ENCODE measurements at regions not wholly inside any gene's neighbourhood (a gene's known extent, or its start where the extent isn't known, plus 50 kb on each side); places are given as distances from the start of the nearest gene placed in this dataset.

DNA sequence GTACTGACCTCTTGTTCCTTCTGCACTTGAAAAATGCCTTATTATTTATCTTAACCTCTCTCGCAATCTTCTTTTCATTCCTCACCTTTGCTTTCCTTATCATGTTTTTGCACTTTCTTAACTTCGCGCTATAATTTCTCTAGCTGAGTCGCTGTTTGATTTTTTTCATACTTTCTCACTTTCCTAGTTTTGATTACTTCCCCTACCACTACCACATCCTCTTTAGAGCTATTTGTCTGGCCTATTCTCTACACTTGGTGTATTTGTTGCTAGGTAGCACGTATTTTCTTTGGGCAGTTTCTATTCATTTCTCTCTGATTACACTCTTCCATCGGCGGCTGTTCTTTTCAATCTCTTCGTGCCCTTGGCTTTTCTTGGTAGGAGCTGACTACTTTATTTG, 611.8 kb downstream of the BNC2 start:
- Histone ChIP-seq H3K9me3 (replicated peaks; ENCODE audit: low read length) (no peaks in the 10 kb centered on the region), H3K4me3 (ENCODE audit: low read length) (no peak overlapping the region), H3K27me3 (ENCODE audit: control insufficient read depth, insufficient read depth, low read length) (no peaks in the 10 kb centered on the region), H3K9ac (ENCODE audit: low read depth, low read length) (no peak overlapping the region), H3K36me3 (ENCODE audit: insufficient read depth, low read length) (no peaks in the 10 kb centered on the region), H3K4me2 (ENCODE audit: low read length) (no peak overlapping the region), H3K4me1 (ENCODE audit: control insufficient read depth, insufficient read depth, low read length) (peaks cover 7% of the 10 kb centered on the region)

DNA sequence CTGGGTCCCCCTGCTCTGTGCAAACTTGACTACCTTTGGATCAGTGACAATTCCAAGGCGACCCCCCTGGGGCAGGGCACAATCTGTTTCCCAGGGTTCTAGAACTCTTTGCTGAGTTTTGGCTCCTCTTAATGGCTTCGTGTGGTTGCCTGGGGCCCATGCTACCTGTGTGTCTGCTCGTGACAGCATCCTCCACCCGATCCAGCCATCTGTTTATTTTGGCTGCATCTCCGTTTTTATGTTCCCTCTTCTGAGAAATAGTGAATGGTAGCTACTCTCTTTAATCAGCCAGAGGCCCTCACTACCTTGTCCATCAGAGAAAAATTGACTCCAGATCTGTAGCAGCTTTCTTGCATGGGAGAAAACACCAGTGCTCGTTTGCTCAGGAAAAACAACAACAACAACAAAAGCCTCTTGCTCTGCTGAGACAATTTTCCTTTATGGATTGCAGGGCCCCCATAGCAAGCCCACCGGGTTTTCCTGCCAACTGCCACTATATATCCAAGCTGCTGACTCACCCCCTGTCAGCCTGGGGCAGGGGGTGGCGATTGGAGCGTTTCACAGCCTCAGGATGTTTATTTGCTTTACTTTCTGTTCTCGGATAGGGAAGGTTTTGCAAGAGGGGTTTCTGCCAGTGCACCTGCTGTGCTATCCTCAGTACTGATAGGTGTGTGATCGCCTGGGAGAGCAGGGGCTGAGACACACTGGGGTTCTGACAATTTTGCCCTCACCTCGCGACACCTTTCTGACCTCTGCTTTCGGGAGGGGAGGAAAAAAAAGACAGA, 607.8 kb downstream of the BNC2 start:
- H3K4me2 ChIP-seq (ENCODE audit: low read length): peak overlapping the region; percentile 30
- H3K9me3 ChIP-seq (replicated peaks; ENCODE audit: low read length): no peaks in the 10 kb centered on the region
- no peak overlapping the region for H3K9ac ChIP-seq (ENCODE audit: low read depth, low read length)
- H3K27me3 ChIP-seq (ENCODE audit: control insufficient read depth, insufficient read depth, low read length): no peaks in the 10 kb centered on the region
- peaks cover 13% of the 10 kb centered on the region for H3K4me1 ChIP-seq (ENCODE audit: control insufficient read depth, insufficient read depth, low read length)
- H3K36me3 ChIP-seq (ENCODE audit: insufficient read depth, low read length): no peaks in the 10 kb centered on the region
- no peak overlapping the region for H3K4me3 ChIP-seq (ENCODE audit: low read length)

DNA sequence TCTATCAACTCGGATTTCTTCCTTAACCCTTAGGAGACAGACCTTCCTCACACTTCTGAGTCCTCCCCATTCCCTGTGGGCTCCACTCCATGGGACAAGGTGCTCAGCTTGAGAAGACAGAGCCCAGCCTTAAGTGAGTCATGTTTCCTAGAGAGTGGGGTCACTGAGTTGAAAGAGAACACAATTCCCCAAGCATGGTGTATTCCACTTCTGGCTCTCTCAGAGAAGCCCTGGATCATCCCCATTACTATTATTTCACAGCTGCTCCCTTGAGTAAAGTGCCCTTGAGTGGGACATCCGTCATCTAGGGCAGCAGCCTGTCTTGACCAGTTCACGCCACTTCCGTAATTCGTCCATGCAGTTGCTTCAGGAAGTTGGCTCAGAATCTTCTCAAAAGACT, 604.8 kb downstream of the BNC2 start:
- Histone ChIP-seq H3K4me2 (ENCODE audit: low read length) (no peak overlapping the region), H3K36me3 (ENCODE audit: insufficient read depth, low read length) (no peaks in the 10 kb centered on the region), H3K9me3 (replicated peaks; ENCODE audit: low read length) (no peaks in the 10 kb centered on the region), H3K4me1 (ENCODE audit: control insufficient read depth, insufficient read depth, low read length) (peaks cover 20% of the 10 kb centered on the region), H3K27me3 (ENCODE audit: control insufficient read depth, insufficient read depth, low read length) (no peaks in the 10 kb centered on the region), H3K4me3 (ENCODE audit: low read length) (no peak overlapping the region), H3K9ac (ENCODE audit: low read depth, low read length) (no peak overlapping the region)

DNA sequence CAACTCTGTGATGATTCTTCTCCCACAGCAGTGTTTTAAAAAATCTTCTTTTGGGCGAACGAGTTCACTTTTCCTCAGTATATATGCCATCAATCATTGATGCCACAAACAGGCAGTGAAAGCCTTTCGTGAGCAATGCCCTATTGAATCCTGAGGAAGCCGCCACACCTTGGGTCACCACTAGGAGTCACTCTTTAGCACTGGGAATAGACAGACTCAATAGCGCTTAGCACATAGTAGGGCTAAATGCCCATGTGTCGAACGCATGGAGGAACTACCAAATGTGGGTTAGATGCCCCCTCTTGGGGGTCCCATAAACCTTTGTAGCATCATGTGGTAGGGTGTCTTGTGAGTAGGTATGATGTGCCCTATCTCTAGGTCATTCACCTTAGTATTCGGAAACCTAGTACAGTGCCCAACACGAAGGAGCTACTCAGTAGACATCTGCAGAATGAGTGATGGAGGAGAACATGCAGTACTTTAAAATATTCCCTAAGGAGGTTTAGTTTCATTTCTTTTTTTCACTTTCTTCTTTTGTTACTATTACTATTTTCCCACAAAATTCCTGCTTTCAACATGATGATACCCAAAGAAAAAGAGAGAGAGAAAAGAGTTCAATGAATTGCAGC, 603.7 kb downstream of the BNC2 start:
- Histone ChIP-seq H3K4me2 (ENCODE audit: low read length) (peak overlapping the region; percentile 49), H3K27me3 (ENCODE audit: control insufficient read depth, insufficient read depth, low read length) (no peaks in the 10 kb centered on the region), H3K4me3 (ENCODE audit: low read length) (no peak overlapping the region), H3K9ac (ENCODE audit: low read depth, low read length) (no peak overlapping the region), H3K4me1 (ENCODE audit: control insufficient read depth, insufficient read depth, low read length) (peaks cover 20% of the 10 kb centered on the region), H3K9me3 (replicated peaks; ENCODE audit: low read length) (no peaks in the 10 kb centered on the region), H3K36me3 (ENCODE audit: insufficient read depth, low read length) (no peaks in the 10 kb centered on the region)

DNA sequence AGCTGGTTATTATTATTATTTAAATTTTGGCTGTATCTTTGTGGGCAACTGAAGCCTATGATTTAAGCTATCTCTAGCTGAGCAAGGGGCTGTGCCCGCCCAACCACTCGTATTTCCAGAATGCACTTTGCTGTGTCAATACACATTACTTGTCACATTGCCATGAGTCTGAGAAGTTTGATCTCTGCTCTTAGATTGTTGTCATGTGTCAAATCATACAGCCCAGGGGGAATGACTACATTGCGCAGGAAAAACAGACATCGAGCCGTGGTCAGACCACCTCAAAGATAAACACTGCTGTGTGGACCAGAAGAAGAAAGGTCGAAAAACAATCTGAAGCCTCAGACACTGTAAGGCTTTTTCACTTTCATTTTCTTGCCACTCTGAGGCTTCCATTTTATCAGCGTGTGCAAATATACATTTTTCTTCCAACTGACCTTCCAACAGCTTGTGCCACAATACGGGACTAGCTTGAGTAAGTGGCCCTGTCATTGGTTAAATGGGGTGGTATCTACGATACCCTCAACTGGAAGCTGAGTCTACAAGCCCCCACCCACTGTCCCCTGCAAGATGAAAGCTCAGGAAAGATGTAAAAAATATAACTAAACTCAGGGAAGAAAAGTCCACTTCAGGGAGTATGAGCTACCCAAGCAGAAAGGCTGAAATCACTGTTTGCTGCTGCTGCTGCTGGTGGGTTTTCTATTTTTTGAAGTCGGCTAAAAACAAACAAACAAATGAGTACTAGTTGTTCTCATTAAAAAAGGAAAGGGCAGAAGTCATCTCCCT, 603.0 kb downstream of the BNC2 start:
- Histone ChIP-seq H3K27me3 (ENCODE audit: control insufficient read depth, insufficient read depth, low read length) (no peaks in the 10 kb centered on the region), H3K4me1 (ENCODE audit: control insufficient read depth, insufficient read depth, low read length) (peaks cover 20% of the 10 kb centered on the region), H3K9me3 (replicated peaks; ENCODE audit: low read length) (no peaks in the 10 kb centered on the region), H3K36me3 (ENCODE audit: insufficient read depth, low read length) (no peaks in the 10 kb centered on the region), H3K9ac (ENCODE audit: low read depth, low read length) (no peak overlapping the region), H3K4me3 (ENCODE audit: low read length) (no peak overlapping the region), H3K4me2 (ENCODE audit: low read length) (peak overlapping the region; percentile 49)

DNA sequence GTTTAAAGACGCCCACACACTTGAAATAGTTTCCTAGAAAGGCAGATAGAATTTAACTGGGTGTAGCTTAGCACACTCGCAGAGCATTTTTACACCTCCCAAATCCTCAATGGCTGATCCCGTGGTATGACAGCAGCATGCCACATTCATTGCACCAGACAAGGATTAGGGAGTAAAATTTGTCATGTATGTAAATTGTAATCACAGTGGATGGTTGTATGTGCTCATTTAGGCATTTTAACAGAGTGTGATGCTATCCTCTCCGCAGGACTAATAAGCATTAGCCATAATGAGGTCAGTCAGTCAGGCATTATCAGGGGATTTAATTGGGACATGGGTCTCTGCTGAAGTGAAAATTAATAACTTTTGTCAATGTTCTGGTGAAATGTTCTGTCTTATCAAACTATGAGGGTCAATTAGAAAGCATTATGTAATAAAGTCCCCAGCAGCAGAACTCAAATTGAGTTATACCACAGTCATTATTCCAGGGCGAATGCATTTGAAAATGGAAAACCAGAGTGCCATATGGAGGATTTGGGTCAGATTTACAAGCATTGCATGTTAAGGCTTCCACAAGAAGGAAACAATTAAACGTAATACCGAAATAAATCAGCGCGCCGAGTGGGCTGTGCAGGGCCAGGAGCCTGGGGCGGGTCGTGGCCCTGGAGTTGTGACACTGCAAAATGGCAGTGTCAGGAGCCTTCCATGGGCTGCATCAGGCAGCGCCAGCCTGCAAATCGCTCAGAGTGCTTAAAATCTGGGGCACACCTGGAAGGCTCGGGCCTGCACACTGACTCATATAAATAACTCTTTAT, 602.2 kb downstream of the BNC2 start:
- Histone ChIP-seq H3K4me1 (ENCODE audit: control insufficient read depth, insufficient read depth, low read length) (peaks cover 16% of the 10 kb centered on the region), H3K9me3 (replicated peaks; ENCODE audit: low read length) (no peaks in the 10 kb centered on the region), H3K4me3 (ENCODE audit: low read length) (no peak overlapping the region), H3K9ac (ENCODE audit: low read depth, low read length) (no peak overlapping the region), H3K4me2 (ENCODE audit: low read length) (peak overlapping the region; percentile 49), H3K27me3 (ENCODE audit: control insufficient read depth, insufficient read depth, low read length) (no peaks in the 10 kb centered on the region), H3K36me3 (ENCODE audit: insufficient read depth, low read length) (no peaks in the 10 kb centered on the region)

DNA sequence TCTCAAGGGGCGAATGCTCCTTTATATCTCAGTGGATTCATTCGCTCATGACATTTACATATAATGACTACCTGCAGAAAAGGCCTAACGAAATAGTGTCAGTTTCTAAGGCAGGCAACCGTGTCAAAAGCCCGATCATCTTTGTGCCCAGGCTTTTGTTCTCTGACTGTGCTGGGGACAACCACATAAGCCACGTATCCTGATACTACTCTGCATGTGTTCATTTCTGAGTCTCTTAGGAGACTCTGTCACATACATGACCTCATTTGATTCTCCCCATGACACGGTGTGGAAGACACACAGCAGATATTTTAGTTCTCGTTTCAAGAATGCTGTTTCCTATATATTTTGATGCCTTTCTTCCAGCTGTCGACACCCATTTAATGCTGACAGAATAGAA, 598.5 kb downstream of the BNC2 start:
- no peaks in the 10 kb centered on the region for H3K27me3 ChIP-seq (ENCODE audit: control insufficient read depth, insufficient read depth, low read length)
- H3K9ac ChIP-seq (ENCODE audit: low read depth, low read length): no peak overlapping the region
- no peaks in the 10 kb centered on the region for H3K9me3 ChIP-seq (replicated peaks; ENCODE audit: low read length)
- H3K4me2 ChIP-seq (ENCODE audit: low read length): no peak overlapping the region
- H3K4me3 ChIP-seq (ENCODE audit: low read length): no peak overlapping the region
- no peaks in the 10 kb centered on the region for H3K36me3 ChIP-seq (ENCODE audit: insufficient read depth, low read length)
- peaks cover 24% of the 10 kb centered on the region for H3K4me1 ChIP-seq (ENCODE audit: control insufficient read depth, insufficient read depth, low read length)

DNA sequence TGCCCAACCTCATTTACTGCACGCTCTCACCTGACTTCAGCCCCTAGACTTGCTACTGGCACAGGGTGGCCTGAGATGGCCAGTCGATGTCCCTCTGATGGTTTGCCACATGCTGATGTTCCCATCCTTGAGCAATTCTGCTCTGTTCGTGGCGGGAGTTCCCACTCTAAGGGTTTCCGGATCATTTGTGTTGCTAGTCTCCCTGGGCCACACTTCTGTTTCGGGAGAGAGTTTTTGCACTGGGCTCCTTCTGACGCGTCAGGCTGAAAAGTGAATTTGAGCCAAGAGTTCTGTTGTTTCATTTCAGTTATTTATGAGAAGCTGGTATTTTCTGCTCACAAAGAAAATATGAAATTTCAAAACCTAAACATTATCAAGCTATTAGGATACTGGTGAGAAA, 597.7 kb downstream of the BNC2 start:
- H3K9me3 ChIP-seq (replicated peaks; ENCODE audit: low read length): no peaks in the 10 kb centered on the region
- no peaks in the 10 kb centered on the region for H3K27me3 ChIP-seq (ENCODE audit: control insufficient read depth, insufficient read depth, low read length)
- H3K4me3 ChIP-seq (ENCODE audit: low read length): no peak overlapping the region
- H3K4me2 ChIP-seq (ENCODE audit: low read length): no peak overlapping the region
- H3K4me1 ChIP-seq (ENCODE audit: control insufficient read depth, insufficient read depth, low read length): peaks cover 17% of the 10 kb centered on the region
- H3K36me3 ChIP-seq (ENCODE audit: insufficient read depth, low read length): no peaks in the 10 kb centered on the region
- H3K9ac ChIP-seq (ENCODE audit: low read depth, low read length): no peak overlapping the region

DNA sequence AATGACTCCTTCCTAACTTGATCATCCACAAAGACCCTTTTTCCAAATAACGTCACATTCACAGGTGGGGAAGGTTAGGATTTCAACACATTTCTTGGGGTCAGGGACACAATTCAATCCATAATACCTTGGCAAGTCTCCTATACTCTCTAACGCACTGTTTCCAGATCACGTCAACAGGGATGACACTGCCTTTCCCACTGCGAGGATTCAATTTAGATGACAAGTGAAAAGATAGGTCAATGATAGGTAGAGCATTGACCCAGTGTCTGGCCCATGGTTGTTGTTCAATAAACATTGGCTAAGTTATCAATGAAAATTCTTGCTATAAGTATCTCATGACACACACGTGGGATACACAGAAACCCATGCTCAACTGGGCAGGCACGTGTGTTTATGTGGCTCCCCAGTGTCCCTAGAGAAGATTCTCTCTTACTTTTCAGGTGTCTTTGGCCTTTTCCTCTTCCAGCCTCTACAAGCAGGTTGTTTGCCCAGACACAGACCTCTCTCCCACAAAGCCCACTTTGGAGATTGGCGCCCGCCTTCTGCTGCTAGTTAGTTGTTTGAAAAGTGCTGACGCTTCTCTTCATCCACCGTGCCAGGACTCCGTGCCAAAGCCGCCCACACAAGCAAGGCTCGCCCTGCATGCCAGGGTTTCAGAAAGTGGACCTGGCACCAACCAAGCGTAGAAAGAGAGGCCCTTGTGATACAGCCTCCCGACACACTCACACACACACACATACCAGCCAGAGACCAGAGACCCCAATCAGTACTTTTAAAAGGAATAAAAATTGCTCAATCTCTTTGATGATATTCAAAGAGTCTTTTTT, 594.5 kb downstream of the BNC2 start:
- no peaks in the 10 kb centered on the region for H3K9me3 ChIP-seq (replicated peaks; ENCODE audit: low read length)
- H3K27me3 ChIP-seq (ENCODE audit: control insufficient read depth, insufficient read depth, low read length): peaks cover 3% of the 10 kb centered on the region
- H3K9ac ChIP-seq (ENCODE audit: low read depth, low read length): no peak overlapping the region
- H3K4me2 ChIP-seq (ENCODE audit: low read length): peak overlapping the region; percentile 38
- no peaks in the 10 kb centered on the region for H3K36me3 ChIP-seq (ENCODE audit: insufficient read depth, low read length)
- peaks cover 10% of the 10 kb centered on the region for H3K4me1 ChIP-seq (ENCODE audit: control insufficient read depth, insufficient read depth, low read length)
- H3K4me3 ChIP-seq (ENCODE audit: low read length): no peak overlapping the region

DNA sequence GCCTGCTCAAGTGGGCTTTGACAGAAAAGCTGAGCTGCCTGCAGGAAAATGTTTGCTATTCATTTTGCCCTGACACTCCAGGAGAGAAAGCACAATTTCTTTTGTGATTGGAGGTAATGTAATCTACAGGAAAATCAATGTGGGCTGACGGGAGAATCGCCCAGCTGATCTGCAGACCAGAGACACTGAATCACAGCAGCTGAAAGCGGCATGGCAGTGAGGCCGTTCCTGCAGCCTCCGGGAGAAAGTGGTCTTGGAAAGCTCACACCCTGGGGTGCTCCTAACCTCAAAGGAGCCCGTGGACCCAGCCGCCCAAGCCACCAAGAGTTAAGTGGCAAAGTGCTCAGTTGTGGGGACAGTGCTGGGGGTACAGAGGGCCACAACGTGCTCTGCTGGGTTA, 593.6 kb downstream of the BNC2 start:
- H3K27me3 ChIP-seq (ENCODE audit: control insufficient read depth, insufficient read depth, low read length): peaks cover 3% of the 10 kb centered on the region
- H3K4me2 ChIP-seq (ENCODE audit: low read length): no peak overlapping the region
- H3K4me3 ChIP-seq (ENCODE audit: low read length): no peak overlapping the region
- H3K9ac ChIP-seq (ENCODE audit: low read depth, low read length): no peak overlapping the region
- H3K9me3 ChIP-seq (replicated peaks; ENCODE audit: low read length): no peaks in the 10 kb centered on the region
- H3K36me3 ChIP-seq (ENCODE audit: insufficient read depth, low read length): no peaks in the 10 kb centered on the region
- H3K4me1 ChIP-seq (ENCODE audit: control insufficient read depth, insufficient read depth, low read length): peaks cover 11% of the 10 kb centered on the region
